RWPE2 (cell line): ENCODE measurements at regions not wholly inside any gene's neighbourhood (a gene's known extent, or its start where the extent isn't known, plus 50 kb on each side); places are given as distances from the start of the nearest gene placed in this dataset.
"Not testable (repeated sequence)": the region's sequence is repeated elsewhere in the genome, so short reads cannot be mapped to it uniquely, and the experiment has no call there.

Experiments used
- ATAC-seq: fragments of 200-7000 bp; cut with Tn5 transposase; 3 replicates; pipeline ENCODE4 v1.9.1; 2021; ENCODE audit warnings: low read depth
- DNase-seq: peaks from one replicate; pipeline ENCODE4 v3.0.0-alpha.2; 2020; ENCODE audit warnings: low spot score
- H3K27ac ChIP-seq: fragments of 450-650 bp; 2 replicates; pipeline ENCODE4 v1.5.1; 2017; ENCODE audit warnings: mild to moderate bottlenecking; ENCODE audit not compliant: poor library complexity, severe bottlenecking
- H3K27me3 ChIP-seq: fragments of 250-450 bp; sonication (Bioruptor Pico); 2 replicates; pipeline ENCODE4 v1.5.1; 2021; ENCODE audit warnings: mild to moderate bottlenecking, moderate library complexity; ENCODE audit not compliant: insufficient read depth, poor library complexity, severe bottlenecking
- H3K36me3 ChIP-seq: fragments of 250-450 bp; sonication (Bioruptor Pico); 2 replicates; pipeline ENCODE4 v1.5.1; 2020; ENCODE audit warnings: low read depth, mild to moderate bottlenecking, moderate library complexity
- H3K4me1 ChIP-seq: fragments of 250-450 bp; sonication (Bioruptor Pico); 2 replicates; pipeline ENCODE4 v1.5.1; 2021; ENCODE audit warnings: mild to moderate bottlenecking, moderate library complexity; ENCODE audit not compliant: insufficient read depth, poor library complexity, severe bottlenecking
- H3K4me3 ChIP-seq: fragments of 250-450 bp; sonication (Bioruptor Pico); 2 replicates; pipeline ENCODE4 v1.5.1; 2021; ENCODE audit warnings: mild to moderate bottlenecking, moderate library complexity; ENCODE audit not compliant: severe bottlenecking
- H3K9me3 ChIP-seq: fragments of 250-450 bp; sonication (Bioruptor Pico); 2 replicates; pipeline ENCODE4 v1.5.1; 2021; ENCODE audit warnings: mild to moderate bottlenecking, moderate library complexity; ENCODE audit not compliant: severe bottlenecking
- TF ChIP-seq, protein P1 (sequence below): fragments of 450-650 bp; IDR thresholded peaks from one replicate; pipeline ENCODE4 v1.5.1; 2017; ENCODE audit warnings: mild to moderate bottlenecking, moderate library complexity; ENCODE audit not compliant: poor library complexity, severe bottlenecking

DNA sequence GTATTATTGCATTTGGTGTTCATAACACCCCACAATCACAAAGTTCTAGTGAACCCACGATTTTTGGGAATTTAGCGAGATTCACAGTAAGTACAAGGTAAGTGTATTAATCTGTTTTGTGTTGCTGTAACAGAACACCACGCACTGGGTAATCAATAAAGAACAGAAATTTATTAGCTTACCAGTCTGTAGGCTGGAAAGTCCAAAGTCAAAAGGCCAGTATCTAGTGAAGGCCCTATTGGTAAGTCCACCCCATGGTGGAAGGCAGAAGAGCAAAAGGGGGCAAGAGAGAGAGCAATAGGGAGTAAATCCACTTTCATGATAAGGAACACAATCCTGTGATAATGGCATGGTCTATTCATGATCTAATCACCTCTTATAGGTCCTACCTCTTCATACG lies 190.3 kb upstream of the KCNMB2 start:
- no peak for DNase-seq
- H3K4me1 ChIP-seq, result no peaks in the 10 kb centered on the region
- no peaks in the 10 kb centered on the region for H3K27me3 ChIP-seq
- no peak overlapping the region for H3K4me3 ChIP-seq
- no peak overlapping the region for H3K27ac ChIP-seq
- H3K36me3 ChIP-seq, result no peaks in the 10 kb centered on the region
- ATAC-seq, result no peak
- TF ChIP-seq, protein P1, sequence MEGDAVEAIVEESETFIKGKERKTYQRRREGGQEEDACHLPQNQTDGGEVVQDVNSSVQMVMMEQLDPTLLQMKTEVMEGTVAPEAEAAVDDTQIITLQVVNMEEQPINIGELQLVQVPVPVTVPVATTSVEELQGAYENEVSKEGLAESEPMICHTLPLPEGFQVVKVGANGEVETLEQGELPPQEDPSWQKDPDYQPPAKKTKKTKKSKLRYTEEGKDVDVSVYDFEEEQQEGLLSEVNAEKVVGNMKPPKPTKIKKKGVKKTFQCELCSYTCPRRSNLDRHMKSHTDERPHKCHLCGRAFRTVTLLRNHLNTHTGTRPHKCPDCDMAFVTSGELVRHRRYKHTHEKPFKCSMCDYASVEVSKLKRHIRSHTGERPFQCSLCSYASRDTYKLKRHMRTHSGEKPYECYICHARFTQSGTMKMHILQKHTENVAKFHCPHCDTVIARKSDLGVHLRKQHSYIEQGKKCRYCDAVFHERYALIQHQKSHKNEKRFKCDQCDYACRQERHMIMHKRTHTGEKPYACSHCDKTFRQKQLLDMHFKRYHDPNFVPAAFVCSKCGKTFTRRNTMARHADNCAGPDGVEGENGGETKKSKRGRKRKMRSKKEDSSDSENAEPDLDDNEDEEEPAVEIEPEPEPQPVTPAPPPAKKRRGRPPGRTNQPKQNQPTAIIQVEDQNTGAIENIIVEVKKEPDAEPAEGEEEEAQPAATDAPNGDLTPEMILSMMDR, result no peak
- H3K9me3 ChIP-seq, result no peaks in the 10 kb centered on the region

DNA sequence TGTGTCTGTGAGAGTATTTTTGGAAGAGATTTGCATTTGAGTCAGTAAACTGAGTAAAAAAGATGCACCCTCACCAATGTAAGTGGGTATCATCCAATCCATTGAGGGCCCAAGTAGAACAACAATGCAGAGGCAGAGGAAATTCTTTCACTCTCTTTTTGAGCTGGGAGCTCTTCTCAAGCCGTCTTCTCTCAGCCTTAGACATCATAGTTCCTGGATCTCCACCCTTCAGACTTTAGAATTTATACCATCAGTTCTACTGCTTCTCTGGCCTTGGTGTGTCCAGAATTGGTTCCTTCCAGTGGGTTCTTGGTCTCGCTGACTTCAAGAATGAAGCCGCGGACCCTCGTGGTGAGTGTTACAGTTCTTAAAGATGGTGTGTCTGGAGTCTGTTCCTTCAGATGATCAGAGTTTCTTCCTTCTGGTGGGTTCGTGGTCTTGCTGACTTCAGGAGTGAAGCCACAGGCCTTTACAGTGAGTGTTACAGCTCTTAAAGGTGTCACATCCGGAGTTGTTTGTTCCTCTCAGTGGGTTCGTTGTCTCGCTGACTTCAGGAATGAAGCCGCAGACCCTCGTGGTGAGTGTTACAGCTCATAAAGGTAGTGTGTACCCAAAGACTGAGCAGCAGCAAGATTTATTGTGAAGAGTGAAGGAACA lies 187.5 kb upstream of the KCNMB2 start:
- ATAC-seq, H3K36me3 ChIP-seq, H3K9me3 ChIP-seq, DNase-seq, H3K27ac ChIP-seq, H3K4me3 ChIP-seq, H3K4me1 ChIP-seq, H3K27me3 ChIP-seq: not testable (repeated sequence)

DNA sequence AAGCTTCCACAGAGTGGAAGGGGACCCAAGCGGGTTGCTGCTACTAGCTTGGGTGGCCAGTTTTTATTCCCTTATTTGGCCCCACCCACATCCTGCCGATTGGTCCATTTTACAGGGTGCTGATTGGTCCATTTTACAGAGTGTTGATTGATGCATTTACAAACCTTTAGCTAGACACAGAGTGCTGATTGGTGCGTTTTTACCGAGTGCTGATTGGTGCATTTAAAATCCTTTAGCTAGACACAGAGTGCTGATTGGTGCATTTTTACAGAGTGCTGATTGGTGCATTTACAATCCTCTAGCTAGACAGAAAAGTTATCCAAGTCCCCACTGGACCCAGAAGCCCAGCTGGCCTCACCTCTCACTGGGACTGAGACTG lies 187.0 kb upstream of the KCNMB2 start:
- not testable (repeated sequence) for H3K4me3 ChIP-seq, H3K9me3 ChIP-seq, ATAC-seq, H3K27me3 ChIP-seq, H3K4me1 ChIP-seq, H3K27ac ChIP-seq, DNase-seq, H3K36me3 ChIP-seq

DNA sequence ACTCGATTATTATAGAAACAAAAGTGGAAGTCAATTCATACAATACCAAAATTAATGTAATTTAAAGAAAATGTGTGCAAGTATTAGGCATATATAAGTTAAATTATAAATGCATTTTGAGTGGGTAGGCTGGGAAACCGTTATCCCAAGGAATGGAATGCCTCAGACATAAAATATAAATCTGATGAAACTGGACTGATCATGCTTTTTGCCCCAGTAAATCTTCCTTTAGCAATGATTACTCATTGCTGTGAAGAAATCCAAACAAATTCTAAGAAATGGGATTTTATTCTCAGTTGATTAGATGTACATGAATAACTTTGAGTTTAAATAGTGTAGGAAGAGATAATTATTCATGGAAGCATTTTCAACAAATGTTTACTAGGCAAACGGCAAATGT lies 185.5 kb upstream of the KCNMB2 start:
- no peak for ATAC-seq
- H3K36me3 ChIP-seq, result no peaks in the 10 kb centered on the region
- no peak overlapping the region for H3K4me3 ChIP-seq
- no peaks in the 10 kb centered on the region for H3K9me3 ChIP-seq
- H3K27me3 ChIP-seq, result no peaks in the 10 kb centered on the region
- TF ChIP-seq, protein P1, result no peak
- no peak overlapping the region for H3K27ac ChIP-seq
- DNase-seq, result no peak
- H3K4me1 ChIP-seq, result no peaks in the 10 kb centered on the region

DNA sequence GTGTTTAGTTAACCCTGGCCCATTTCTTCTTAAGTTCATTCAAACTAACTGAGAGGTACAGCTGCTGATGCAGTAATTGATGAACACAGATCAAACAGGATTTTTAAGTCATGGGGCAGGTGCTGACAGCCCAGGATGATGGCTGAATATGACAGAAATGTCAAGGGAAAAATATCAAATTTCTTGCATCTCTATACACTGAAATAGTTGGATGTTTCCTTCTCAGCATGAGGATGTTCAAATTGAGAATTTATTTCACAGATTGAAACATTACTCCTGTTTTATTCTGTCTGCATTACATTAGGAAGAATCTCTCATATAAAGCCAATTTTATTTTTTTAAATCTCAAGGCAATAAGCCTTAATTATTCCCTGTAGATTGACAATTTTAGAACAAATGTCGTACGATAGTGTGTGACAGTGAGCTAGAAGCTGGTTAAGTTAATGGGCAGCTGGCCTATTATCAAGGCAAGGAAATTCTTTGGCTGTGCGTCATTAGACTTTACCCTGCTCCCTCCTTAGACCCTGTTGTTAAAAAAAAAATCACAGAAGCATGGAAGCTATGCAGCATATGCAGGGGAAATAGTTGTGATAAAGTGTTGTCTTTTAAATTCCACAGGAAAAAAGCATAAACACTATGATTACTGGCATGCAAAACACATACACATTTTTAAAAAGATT lies 183.8 kb upstream of the KCNMB2 start:
- no peaks in the 10 kb centered on the region for H3K27me3 ChIP-seq
- TF ChIP-seq, protein P1, result no peak
- ATAC-seq (no peak), DNase-seq (no peak)
- H3K27ac ChIP-seq, result no peak overlapping the region
- H3K4me3 ChIP-seq, result no peak overlapping the region
- no peaks in the 10 kb centered on the region for H3K36me3 ChIP-seq
- H3K4me1 ChIP-seq, result no peaks in the 10 kb centered on the region
- H3K9me3 ChIP-seq, result no peaks in the 10 kb centered on the region
